Nephron progenitor cell (in vitro differentiated cells): ENCODE measurements at regions not wholly inside any gene's neighbourhood (a gene's known extent, or its start where the extent isn't known, plus 50 kb on each side); places are given as distances from the start of the nearest gene placed in this dataset.

Experiments used
- DNase-seq: peaks from one replicate; pipeline ENCODE4 v3.0.0; 2021
- H3K27ac Mint-ChIP-seq: 2 replicates; pipeline ENCODE4 v1.8.0; 2021; ENCODE audit warnings: mild to moderate bottlenecking, moderate library complexity, mixed read lengths
- H3K27me3 Mint-ChIP-seq: 2 replicates; pipeline ENCODE4 v1.8.0; 2021; ENCODE audit warnings: mild to moderate bottlenecking, low read depth, mixed read lengths; ENCODE audit not compliant: poor library complexity
- H3K36me3 Mint-ChIP-seq: 2 replicates; pipeline ENCODE4 v1.8.0; 2021; ENCODE audit warnings: low read depth, mixed read lengths
- H3K4me1 Mint-ChIP-seq: 2 replicates; pipeline ENCODE4 v1.8.0; 2021; ENCODE audit warnings: mixed read lengths
- H3K4me3 Mint-ChIP-seq: 2 replicates; pipeline ENCODE4 v1.8.0; 2021; ENCODE audit warnings: mild to moderate bottlenecking, moderate library complexity, mixed read lengths
- H3K9me3 Mint-ChIP-seq: 2 replicates; pipeline ENCODE4 v1.8.0; 2021; ENCODE audit warnings: mild to moderate bottlenecking, moderate library complexity, mixed read lengths
- CTCF ChIP-seq: fragments of 200-600 bp; sonication (generic); IDR thresholded peaks from 2 replicates; pipeline ENCODE4 v1.5.0; 2021; ENCODE audit warnings: antibody characterized with exemption

DNA sequence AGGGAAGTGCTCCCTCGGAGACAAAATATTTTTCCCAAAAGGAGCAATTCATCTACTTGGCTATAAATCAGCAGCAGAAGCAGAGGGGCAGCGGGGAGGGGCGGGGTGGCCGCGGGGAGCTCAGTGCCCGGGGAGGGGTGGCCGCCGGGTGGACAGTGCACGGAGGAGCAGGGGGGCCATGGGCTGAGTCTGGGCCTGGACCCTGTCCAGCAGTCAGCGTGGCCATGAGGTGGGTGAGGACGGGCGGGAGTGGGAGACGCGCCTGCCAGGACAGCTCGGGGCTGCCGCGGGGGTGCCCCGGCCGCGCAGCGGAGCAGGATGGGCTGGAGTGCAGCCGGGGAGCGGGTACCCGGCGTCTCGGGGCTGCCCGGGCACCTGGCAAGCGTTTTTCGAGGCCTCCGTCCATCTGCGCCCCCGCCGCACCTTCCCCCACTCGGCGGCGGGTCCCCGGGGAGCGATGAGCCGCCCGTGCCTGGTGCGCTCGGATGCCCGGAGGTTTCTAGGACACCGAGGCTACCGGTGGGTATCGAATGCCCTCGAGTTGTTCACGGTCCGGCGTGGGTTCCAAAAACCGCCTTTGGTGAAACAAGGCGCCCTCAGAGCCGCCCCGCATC is 229.5 kb downstream of the THBS2 start:
- H3K27me3 Mint-ChIP-seq = peaks cover 4% of the 10 kb centered on the region
- no peak for DNase-seq
- no peak for TF ChIP-seq CTCF
- peaks cover 3% of the 10 kb centered on the region for H3K36me3 Mint-ChIP-seq
- H3K9me3 Mint-ChIP-seq = peaks cover 36% of the 10 kb centered on the region
- no peak overlapping the region for H3K27ac Mint-ChIP-seq
- H3K4me1 Mint-ChIP-seq = peaks cover 6% of the 10 kb centered on the region
- H3K4me3 Mint-ChIP-seq = no peak overlapping the region

DNA sequence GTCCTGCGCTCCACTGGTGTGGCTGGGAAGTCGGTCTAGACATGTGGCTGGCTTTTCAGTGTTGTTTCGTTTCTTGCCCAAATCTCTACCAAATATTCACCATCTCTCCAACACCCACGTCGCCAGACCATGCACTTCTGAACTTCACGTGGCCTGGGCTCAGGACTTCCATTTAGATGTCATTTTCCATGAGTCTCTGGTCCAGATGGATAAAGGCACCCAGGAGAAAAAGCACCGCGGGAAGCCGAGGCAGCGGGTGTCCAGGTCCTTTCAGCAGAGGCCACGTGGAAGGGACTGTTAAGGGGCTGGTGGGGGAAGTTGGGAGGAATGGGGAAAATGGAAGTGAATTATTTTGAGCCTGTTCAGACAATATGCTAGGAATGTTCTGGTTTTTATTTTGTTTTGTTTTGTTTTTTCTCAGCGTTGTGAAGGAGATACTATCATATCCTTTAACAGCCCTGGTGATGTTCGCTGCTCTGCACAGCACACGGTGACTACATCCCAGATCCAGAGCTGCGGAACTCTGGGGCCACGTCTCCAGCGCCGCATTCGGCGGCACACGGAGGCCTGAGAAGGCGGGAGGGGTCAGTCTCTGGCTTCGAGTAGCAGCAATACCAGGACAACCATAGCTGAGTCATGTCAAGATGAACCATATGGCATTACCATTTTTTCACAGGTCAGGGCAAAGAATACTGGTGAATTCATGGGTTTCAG is 230.3 kb downstream of the THBS2 start:
- peaks cover 4% of the 10 kb centered on the region for H3K27me3 Mint-ChIP-seq
- H3K4me3 Mint-ChIP-seq = no peak overlapping the region
- peaks cover 6% of the 10 kb centered on the region for H3K4me1 Mint-ChIP-seq
- H3K27ac Mint-ChIP-seq = no peak overlapping the region
- no peak for DNase-seq
- H3K36me3 Mint-ChIP-seq = peaks cover 3% of the 10 kb centered on the region
- H3K9me3 Mint-ChIP-seq = peaks cover 36% of the 10 kb centered on the region
- TF ChIP-seq CTCF = no peak

GRCh38 chr6:169022079-169022478 is 231.6 kb downstream of the THBS2 start:
- Mint-ChIP-seq H3K27ac (no peak overlapping the region), H3K4me1 (peaks cover 6% of the 10 kb centered on the region), H3K9me3 (peaks cover 45% of the 10 kb centered on the region), H3K27me3 (peaks cover 4% of the 10 kb centered on the region), H3K36me3 (peaks cover 3% of the 10 kb centered on the region), H3K4me3 (no peak overlapping the region)
- no peak for DNase-seq
- TF ChIP-seq CTCF = no peak

DNA sequence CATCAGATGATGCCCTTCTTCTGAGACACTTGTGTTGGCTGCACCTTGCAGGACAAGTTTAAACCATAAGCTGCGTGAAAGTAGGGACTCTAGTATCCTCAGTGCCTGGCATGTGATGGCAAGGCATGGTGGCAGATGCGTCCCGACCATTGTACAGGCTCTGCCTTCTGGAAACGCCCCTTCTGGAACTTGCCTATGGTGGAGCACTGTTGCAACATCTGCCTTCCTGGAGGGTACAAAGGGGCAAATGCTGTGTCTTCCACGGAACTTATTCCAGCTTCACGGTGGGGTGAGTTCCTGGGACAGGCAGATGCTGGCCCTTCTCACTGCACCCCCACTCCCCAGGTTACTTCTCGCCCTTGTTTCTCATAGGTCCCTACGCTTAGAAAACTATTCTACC is 232.8 kb downstream of the THBS2 start:
- Mint-ChIP-seq H3K27me3 (no peaks in the 10 kb centered on the region), H3K27ac (no peak overlapping the region), H3K4me1 (no peaks in the 10 kb centered on the region), H3K9me3 (peaks cover 47% of the 10 kb centered on the region), H3K4me3 (no peak overlapping the region), H3K36me3 (peaks cover 3% of the 10 kb centered on the region)
- TF ChIP-seq CTCF = no peak
- DNase-seq = no peak

DNA sequence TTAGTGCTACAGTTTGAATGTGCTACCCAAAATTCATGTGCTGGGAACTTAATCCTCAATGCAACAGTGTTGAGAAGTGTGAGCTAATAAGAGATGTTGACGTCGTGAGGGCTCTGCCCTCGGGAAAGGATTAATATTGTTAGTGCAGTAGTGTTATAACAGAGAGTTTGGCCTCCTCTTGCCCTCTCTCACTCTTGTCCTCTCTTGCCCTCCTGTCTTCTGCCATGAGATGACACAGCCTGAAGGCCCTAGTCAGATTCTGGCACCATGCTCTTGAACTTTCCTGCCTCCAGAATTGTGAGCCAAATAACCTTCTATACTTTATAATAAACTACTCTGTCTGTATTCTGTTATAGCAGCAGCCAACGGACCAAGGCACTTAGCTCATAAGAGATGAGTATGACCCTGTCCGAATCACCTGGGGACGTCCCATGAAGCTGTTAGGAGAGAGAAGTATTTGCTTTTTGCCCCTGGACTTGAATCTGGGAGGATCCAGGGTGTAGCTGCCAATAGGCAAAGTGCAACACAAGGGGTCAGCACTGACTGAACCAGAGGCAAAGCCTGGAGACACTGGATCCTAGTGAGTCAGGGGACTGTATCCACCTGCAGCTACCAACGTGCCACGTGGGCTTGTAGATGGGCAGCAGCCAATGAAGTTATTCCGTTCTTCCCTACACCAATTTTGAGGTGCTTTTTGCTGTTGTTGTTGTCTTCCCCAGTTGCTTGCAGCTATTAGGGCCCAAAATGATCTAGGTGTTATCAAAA is 233.7 kb downstream of the THBS2 start:
- H3K4me1 Mint-ChIP-seq = no peaks in the 10 kb centered on the region
- H3K9me3 Mint-ChIP-seq = peaks cover 50% of the 10 kb centered on the region
- no peaks in the 10 kb centered on the region for H3K27me3 Mint-ChIP-seq
- DNase-seq = no peak
- H3K36me3 Mint-ChIP-seq = peaks cover 3% of the 10 kb centered on the region
- H3K27ac Mint-ChIP-seq = no peak overlapping the region
- no peak overlapping the region for H3K4me3 Mint-ChIP-seq
- no peak for TF ChIP-seq CTCF
